Posterior vena cava (tissue), 2 donors: ENCODE measurements at regions not wholly inside any gene's neighbourhood (a gene's known extent, or its start where the extent isn't known, plus 50 kb on each side); places are given as distances from the start of the nearest gene placed in this dataset.
"Not testable (repeated sequence)": the region's sequence is repeated elsewhere in the genome, so short reads cannot be mapped to it uniquely, and the experiment has no call there.

Experiments
- DNase-seq: peaks from one replicate; pipeline ENCODE4 v3.0.0-alpha.2; 2020; ENCODE audit warnings: low spot score
- intact Hi-C, 2 donors: fragments of 100-400 bp; cut with DNase I; formaldehyde crosslinking; loops; one replicate each; pipeline versions ENCODE4 v1.14.1 to v1.14.2; 2022 to 2023
- donor health status: DM: yes; HTN: yes; CAD: no.
- donor health status: DM: yes; HTN: yes; CAD: no.

GRCh38 chr2:226115102-226115831 lies 684.4 kb downstream of the IRS1 start:
- intact Hi-C loops = no loop called here
- DNase-seq = no peak

- intact Hi-C loops = no loop called here
- no peak for DNase-seq
Observed at GRCh38 chr2:226114436-226114835, 685.2 kb downstream of the IRS1 start.

DNA sequence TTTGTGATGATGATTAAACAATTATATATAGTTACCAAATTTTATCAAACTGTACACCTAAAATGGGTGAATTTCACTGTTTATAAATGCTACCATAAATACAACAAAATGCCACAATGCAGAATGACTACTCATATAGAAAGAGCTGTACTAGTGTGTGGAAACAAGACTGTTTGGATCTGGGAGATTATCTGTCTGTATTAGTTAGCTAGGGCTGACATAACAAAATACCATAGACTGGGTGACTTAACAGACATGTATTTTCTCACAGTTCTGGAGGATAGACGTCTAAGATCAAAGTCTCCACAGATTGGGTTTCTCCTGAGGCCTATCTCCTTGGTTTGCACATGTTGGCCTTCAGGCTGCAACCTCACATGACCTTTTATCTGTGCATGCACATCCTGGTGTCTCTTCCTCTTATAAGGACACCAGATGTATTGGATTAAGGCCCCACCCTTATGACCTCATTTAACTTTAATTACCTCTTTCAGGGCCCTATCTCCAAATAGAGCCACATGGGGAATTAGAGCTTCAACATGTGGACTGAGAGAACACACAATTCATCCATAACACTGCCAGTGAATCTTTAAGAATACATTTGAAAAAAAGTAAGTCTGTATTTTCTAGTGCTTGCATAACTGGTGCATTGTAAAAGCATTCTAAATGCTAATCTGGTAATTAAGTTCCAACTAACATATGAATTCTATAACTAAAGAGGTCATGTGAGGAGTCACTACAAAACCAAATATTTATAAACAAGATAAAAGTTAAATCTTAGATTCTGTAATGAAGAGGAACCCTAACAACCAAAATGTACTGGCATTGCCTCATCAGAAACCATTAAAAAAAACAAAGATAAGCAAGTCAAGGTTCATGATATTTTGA lies 699.6 kb downstream of the NYAP2 start:
- intact Hi-C loops = no loop called here
- DNase-seq = no peak

- no peak for DNase-seq
Observed at GRCh38 chr2:226095058-226095457, 695.5 kb downstream of the NYAP2 start.

GRCh38 chr2:226093364-226093763 lies 693.9 kb downstream of the NYAP2 start:
- intact Hi-C loops = no loop called here

More at GRCh38 chr2:226095058-226095457, 695.5 kb downstream of the NYAP2 start:
- intact Hi-C loops = no loop called here

DNA sequence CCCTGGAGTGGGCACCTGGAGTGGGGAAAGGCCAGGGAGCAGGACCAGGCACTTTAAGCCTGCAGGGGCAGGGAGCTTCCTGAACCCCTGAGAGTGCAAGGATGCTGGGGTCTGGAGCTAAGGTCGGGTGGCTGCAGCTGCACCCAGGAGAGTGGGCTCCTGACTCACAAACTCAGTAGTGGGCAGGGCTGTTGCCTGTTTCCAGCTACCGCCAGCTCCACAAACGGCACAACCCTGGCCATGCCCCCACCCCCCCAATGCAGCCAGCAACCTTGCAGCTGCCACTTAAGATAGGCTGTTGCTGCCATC lies 688.8 kb downstream of the NYAP2 start:
- intact Hi-C loops = no loop called here
- DNase-seq = no peak

More at GRCh38 chr2:226093364-226093763, 693.9 kb downstream of the NYAP2 start:
- DNase-seq = no peak

DNA sequence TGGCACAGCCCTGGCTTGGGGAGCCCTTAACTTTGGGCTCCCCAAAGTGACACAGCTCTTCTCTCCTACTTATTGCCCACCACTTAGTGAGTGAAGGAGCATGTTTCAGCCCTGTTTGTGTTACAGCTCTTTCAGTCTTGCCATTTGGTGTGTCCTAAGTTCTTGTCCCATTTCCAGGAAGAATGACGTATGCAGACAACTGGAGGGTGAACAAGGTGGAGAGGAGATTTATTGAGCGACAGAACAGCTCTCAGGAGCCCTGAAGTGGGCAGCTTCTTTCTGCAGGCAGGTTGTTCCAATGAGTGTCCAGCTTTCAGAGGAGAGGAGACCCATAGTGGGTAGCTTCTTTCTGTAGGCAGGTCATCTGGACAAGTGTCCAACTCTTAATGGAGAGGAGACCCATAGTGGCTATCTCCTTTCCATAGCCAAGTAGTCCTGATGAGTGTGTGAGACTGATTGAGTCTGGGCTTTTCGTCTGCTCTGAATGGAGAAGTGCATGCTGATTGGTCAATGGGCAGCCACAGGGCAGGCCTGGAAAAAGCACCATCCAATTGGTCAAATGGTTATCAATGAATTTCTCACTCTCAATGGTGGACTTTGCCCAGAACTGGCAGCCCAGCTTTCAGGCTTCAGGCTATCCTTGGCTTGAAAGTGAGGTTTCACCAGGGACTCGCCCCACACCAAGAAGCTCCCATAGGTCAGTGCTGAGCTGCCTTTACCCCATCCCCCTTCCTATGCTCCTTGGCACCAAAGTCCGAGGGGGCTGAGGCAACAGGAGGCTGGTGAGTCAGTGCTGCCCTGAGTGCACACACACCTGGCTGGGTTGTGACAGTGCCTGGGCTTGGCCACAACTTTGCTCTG lies 688.2 kb downstream of the NYAP2 start:
- intact Hi-C loops = no loop called here
- no peak for DNase-seq

DNA sequence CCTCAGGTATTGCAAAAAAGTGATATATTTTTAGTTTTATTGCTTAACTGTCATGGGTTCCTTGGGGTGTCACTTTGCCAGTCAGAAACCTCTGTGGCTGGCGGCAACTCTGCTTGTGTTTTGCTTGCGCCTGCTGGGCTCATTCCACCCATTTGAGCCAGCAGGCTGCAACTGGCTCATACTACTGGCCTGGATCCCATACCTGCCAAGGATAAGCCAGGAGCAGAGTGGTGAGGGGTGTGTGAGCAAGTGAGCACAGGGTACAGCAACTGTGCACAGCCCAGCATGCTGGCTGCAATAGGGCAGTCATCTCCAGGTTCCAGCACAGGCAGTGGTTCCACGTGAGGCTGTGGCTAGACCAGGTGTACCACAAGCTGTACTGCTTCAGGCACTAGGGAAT lies 687.5 kb downstream of the NYAP2 start:
- DNase-seq = no peak
- intact Hi-C loops = no loop called here

DNA sequence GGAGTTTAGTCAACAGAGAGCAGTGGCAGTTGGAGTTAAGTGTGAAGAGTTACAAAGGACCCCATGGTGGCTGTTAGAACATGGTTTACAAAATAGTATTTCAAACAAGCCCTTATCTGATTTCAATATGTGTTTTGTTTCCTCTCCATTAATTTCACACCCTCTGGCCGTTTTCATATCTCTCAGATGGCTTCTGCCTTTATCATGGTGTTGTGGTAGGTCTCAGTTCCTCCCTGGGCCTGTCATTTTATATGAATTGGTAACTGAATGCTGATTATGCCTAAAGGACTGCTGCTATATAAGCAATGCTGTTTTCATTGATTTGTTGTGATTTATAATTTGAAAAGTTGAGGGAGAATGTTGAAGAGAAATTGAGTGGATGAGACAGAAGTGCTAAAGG lies 686.7 kb downstream of the NYAP2 start:
- no peak for DNase-seq
- intact Hi-C loops = no loop called here

DNA sequence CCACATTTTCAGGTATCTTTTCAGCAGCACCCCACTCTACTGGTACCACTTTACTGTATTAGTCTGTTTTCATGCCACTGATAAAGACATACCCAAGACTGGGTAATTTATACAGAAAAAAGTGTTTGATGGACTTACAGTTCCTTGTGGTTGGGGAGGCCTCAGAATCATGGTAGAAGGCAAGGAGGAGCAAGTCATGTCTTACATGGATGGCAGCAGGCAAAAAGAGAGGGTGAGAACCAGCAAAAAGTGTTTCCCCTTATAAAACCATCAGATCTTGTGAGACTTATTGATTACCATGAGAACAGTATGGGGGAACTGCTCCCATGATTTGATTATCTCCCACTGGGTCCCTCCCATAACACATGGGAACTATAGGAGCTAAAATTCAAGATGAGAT lies 685.9 kb downstream of the NYAP2 start:
- DNase-seq, intact Hi-C loops: not testable (repeated sequence)

DNA sequence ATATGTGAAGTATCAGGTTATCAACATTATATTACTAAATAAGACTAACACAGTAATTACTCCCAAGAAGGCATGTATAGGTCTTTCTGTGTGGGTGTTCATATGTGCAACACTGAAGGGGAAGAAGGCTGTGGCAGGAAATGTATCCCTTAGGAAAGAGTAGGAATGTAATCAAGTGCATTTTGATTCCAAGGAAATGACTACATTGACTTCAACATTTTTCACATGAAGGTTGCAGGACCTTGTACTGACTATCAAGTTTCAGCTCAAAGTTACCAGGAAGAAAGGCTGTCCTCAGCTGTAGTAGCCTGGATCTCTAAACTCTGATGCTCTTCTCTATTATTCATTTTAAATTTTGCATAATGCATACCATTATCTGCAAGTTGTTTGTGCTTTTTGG lies 680.8 kb downstream of the NYAP2 start:
- intact Hi-C loops = no loop called here
- no peak for DNase-seq

GRCh38 chr2:226079671-226080181 lies 680.2 kb downstream of the NYAP2 start:
- intact Hi-C loops = no loop called here
- DNase-seq = no peak

GRCh38 chr2:226079196-226079595 lies 679.7 kb downstream of the NYAP2 start:
- no peak for DNase-seq
- intact Hi-C loops = no loop called here

DNA sequence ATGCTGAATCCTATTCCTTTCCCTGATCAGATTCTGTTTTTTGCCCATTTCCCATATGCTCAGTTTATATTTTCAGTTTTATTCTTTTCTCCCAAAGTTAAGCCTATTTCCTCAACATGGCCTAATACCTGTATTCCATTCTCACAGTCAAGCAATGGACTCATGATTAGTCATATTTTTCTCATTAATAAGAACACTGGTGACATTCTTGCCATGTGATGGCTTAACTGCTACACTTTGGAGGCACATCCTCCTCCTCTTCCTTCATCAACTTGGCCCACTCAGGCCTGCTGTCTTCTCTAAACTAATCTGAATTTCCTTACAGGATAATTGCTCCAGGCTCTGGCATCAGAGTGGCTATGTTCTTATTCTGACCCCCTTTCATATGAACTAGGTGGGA lies 679.2 kb downstream of the NYAP2 start:
- intact Hi-C loops = no loop called here
- no peak for DNase-seq

- no peak for DNase-seq
- intact Hi-C loops = no loop called here
Observed at GRCh38 chr2:226077841-226078240, 678.3 kb downstream of the NYAP2 start.

DNA sequence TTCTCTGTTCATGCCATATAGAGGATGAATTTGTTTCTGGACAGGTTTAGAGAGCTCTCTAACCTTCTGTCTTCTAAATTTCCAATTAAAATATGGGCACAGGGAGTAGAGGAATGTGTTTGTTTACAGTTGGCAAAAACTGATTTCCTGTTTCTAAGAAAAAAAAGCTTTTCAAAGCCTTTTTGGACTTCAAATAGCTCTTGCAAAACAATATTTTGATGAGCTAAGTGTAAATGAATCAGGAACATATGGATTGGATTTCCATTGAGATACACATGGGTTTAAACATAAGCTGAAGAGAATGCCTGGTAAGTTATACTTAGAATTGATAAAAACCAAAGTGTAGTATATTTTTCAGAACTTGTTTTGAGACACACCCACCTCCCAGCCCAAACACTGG lies 677.5 kb downstream of the NYAP2 start:
- no peak for DNase-seq
- intact Hi-C loops = no loop called here

GRCh38 chr2:226076529-226076928 lies 677.0 kb downstream of the NYAP2 start:
- DNase-seq = no peak
- intact Hi-C loops = no loop called here

- intact Hi-C loops = no loop called here
- DNase-seq = no peak
Observed at GRCh38 chr2:226074391-226074790, 674.9 kb downstream of the NYAP2 start.

DNA sequence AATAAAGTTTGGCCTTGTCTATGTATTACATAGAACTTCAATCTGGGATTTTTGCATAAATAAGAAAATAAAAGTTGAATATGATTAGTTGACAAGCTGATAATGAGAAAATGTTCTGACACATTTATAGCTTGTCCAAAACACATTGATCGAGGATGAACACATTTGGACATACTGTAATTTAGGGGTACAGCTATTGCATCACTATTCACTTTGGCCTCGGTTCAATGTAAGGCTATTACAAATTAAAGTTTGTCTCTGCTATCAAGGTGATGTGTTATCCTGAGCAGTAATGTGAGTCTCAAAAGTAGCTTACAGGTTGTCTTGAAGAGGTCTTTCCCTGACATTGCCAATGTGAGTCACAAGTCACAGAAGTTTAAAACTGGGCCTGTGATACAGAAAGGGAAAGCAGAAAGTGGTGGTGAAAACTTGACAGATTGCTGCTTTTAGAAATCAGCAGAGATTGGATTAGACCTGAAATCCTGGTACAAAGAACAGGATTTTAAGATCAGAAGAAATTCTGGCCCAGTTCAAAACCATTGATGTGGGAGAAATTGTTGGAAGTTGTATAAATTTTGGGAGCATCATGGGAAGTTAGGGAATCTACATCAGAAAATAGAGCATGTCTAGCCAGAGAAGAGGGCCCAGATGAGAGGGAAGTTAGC lies 674.1 kb downstream of the NYAP2 start:
- no peak for DNase-seq
- intact Hi-C loops = no loop called here
